HCT116 (cell line): ENCODE measurements at regions not wholly inside any gene's neighbourhood (a gene's known extent, or its start where the extent isn't known, plus 50 kb on each side); places are given as distances from the start of the nearest gene placed in this dataset.

ENCODE experiments used
- ATAC-seq: fragments of 200-7000 bp; cut with Tn5 transposase; 2 replicates; pipeline ENCODE4 v1.9.1; 2020; ENCODE audit warnings: mild to moderate bottlenecking, moderate library complexity
- BruUV-seq: library from RNA; stranded (reverse); fragments of 400-500 nt; replicated peaks from 2 replicates; lab custom pipeline; 2021; lab: Mats Ljungman, UMichigan
- CTCF ChIA-PET: fragments of 300-600 bp; sonication (Branson Sonifier 250); formaldehyde crosslinking; loops from one replicate; lab custom pipeline; 2021; ENCODE audit warnings: antibody characterized with exemption; lab: Charles Lee
- POLR2A ChIA-PET: fragments of 300-600, 350-600 bp; sonication (Branson Sonifier 250); formaldehyde crosslinking; loops from one replicate; lab custom pipeline; 2021; ENCODE audit warnings: antibody characterized with exemption; lab: Charles Lee
- RAD21 ChIA-PET, 2 experiments: fragments of 300-600 bp; sonication (Branson Sonifier 250); formaldehyde crosslinking; loops; one replicate each; lab custom pipeline; 2023; ENCODE audit warnings: low total read pairs in 2 of 2; ENCODE audit not compliant: uncharacterized antibody in 2 of 2, unreplicated experiment in 2 of 2, low non-redundant PET in 1 of 2; lab: Charles Lee
- DNase-seq: peaks from one replicate; pipeline ENCODE4 v3.0.0-alpha.2; 2010; ENCODE audit warnings: low read depth, low spot score
- H2AFZ ChIP-seq: fragments of 200-600 bp; shearing (Covaris generic), sonication (generic); 2 replicates; pipeline ENCODE4 v1.6.1; 2017; ENCODE audit warnings: low read depth, mixed run types, mixed read lengths, antibody characterized with exemption, low read length; ENCODE audit not compliant: poor library complexity, severe bottlenecking
- H3K27ac ChIP-seq: 2 replicates; pipeline ENCODE4 v1.5.1; 2012; ENCODE audit warnings: low read depth, low read length
- H3K27me3 ChIP-seq: fragments of 200-600 bp; sonication (generic); 2 replicates; pipeline ENCODE4 v1.6.1; 2016; ENCODE audit warnings: mixed run types, low read length, mixed read lengths; ENCODE audit not compliant: insufficient read depth
- H3K36me3 ChIP-seq, 2 experiments: fragments of 200-500 bp in 1 of 2; fragments of 200-600 bp in 1 of 2; sonication (Bioruptor generic) in 1 of 2; sonication (generic) in 1 of 2; 2 replicates each; pipeline versions ENCODE4 v1.5.1 to v1.6.1; 2014 to 2016; ENCODE audit warnings: low read length in 2 of 2, inconsistent platforms in 1 of 2, mixed read lengths in 1 of 2, mixed run types in 1 of 2; ENCODE audit not compliant: insufficient read depth in 2 of 2, control insufficient read depth in 1 of 2
- H3K4me1 ChIP-seq, 2 experiments: fragments of 200-600 bp in 1 of 2; sonication (generic) in 1 of 2; 2 replicates each; pipeline versions ENCODE4 v1.5.1 to v1.6.1; 2012 to 2017; ENCODE audit warnings: low read length in 2 of 2, inconsistent platforms in 1 of 2, mild to moderate bottlenecking in 1 of 2, mixed read lengths in 1 of 2, mixed run types in 1 of 2, moderate library complexity in 1 of 2; ENCODE audit not compliant: insufficient read depth in 2 of 2, control insufficient read depth in 1 of 2
- H3K4me2 ChIP-seq: fragments of 200-600 bp; sonication (generic); 2 replicates; pipeline ENCODE4 v1.6.1; 2017; ENCODE audit warnings: mixed run types, low read length, mixed read lengths
- H3K4me3 ChIP-seq, 2 experiments: fragments of 200-600 bp in 1 of 2; sonication (generic) in 1 of 2; replicated peaks in 1 of 2; 2 replicates each; pipeline ENCODE4 v1.5.1; 2011 to 2016; ENCODE audit warnings: low read length in 2 of 2, control low read depth in 1 of 2, low read depth in 1 of 2, mild to moderate bottlenecking in 1 of 2, mixed read lengths in 1 of 2, mixed run types in 1 of 2
- H3K79me2 ChIP-seq: fragments of 200-600 bp; sonication (generic); 2 replicates; pipeline ENCODE4 v1.6.1; 2017; ENCODE audit warnings: mild to moderate bottlenecking, mixed run types, low read length, moderate library complexity, mixed read lengths; ENCODE audit not compliant: insufficient read depth
- H3K9ac ChIP-seq: fragments of 200-600 bp; sonication (generic); 2 replicates; pipeline ENCODE4 v1.6.1; 2016; ENCODE audit warnings: low read length, mixed read lengths
- H3K9me2 ChIP-seq: fragments of 200-600 bp; sonication (generic), shearing (Covaris generic); 2 replicates; pipeline ENCODE4 v1.6.1; 2017; ENCODE audit warnings: mixed run types, mild to moderate bottlenecking, moderate library complexity; ENCODE audit not compliant: insufficient read depth
- H3K9me3 ChIP-seq, 2 experiments: fragments of 200-500 bp in 1 of 2; fragments of 200-600 bp in 1 of 2; sonication (Bioruptor generic) in 1 of 2; sonication (generic) in 1 of 2; 2 replicates each; pipeline ENCODE4 v1.6.1; 2014 to 2017; ENCODE audit warnings: low read length in 2 of 2, mixed read lengths in 2 of 2, inconsistent platforms in 1 of 2, low read depth in 1 of 2, mild to moderate bottlenecking in 1 of 2, mixed run types in 1 of 2, moderate library complexity in 1 of 2; ENCODE audit not compliant: control insufficient read depth in 1 of 2, insufficient read depth in 1 of 2
- H4K20me1 ChIP-seq: fragments of 200-600 bp; sonication (generic), shearing (Covaris generic); 2 replicates; pipeline ENCODE4 v1.6.1; 2017; ENCODE audit warnings: mixed run types, mild to moderate bottlenecking, moderate library complexity; ENCODE audit not compliant: insufficient read depth
- CTCF ChIP-seq, 3 experiments: fragments of 200-600 bp in 1 of 3; sonication (generic) in 1 of 3; IDR thresholded peaks in 2 of 3; conservative IDR thresholded peaks in 1 of 3; 2 replicates each; pipeline ENCODE4 v1.5.1; 2012 to 2017; ENCODE audit warnings: low read depth in 2 of 3, low read length in 2 of 3, antibody characterized with exemption in 1 of 3, borderline replicate concordance in 1 of 3, control low read depth in 1 of 3, mild to moderate bottlenecking in 1 of 3, mixed read lengths in 1 of 3, mixed run types in 1 of 3, moderate library complexity in 1 of 3; ENCODE audit not compliant: insufficient read depth in 1 of 3
- ELF1 ChIP-seq: IDR thresholded peaks from 2 replicates; pipeline ENCODE4 v1.6.1; 2012; ENCODE audit warnings: low read depth, borderline replicate concordance
- MAX ChIP-seq: IDR thresholded peaks from 2 replicates; pipeline ENCODE4 v1.6.1; 2012
- RAD21 ChIP-seq: IDR thresholded peaks from 2 replicates; pipeline ENCODE4 v1.6.1; 2012; ENCODE audit warnings: low read depth, mild to moderate bottlenecking
- SIN3A ChIP-seq: IDR thresholded peaks from 2 replicates; pipeline ENCODE4 v1.6.1; 2012; ENCODE audit warnings: low read depth
- SP1 ChIP-seq: IDR thresholded peaks from 2 replicates; pipeline ENCODE4 v1.6.1; 2012; ENCODE audit warnings: low read depth
- ZFX ChIP-seq: fragments of 450-650 bp; IDR thresholded peaks from 2 replicates; pipeline ENCODE4 v1.6.1; 2017
- intact Hi-C: fragments of 100-400 bp; cut with micrococcal nuclease; formaldehyde crosslinking; loops from 2 replicates; pipeline ENCODE4 v1.10.0; 2022

- Histone ChIP-seq H3K4me3 (no peak overlapping the region), H3K9ac (no peak overlapping the region), H3K4me2 (no peak overlapping the region), H3K27ac (no peak overlapping the region), H3K36me3 (no peaks in the 10 kb centered on the region), H2AFZ (no peak overlapping the region), H3K79me2 (no peaks in the 10 kb centered on the region), H3K27me3 (no peaks in the 10 kb centered on the region), H3K9me2 (no peaks in the 10 kb centered on the region), H3K9me3 (no peaks in the 10 kb centered on the region), H3K4me1 (no peaks in the 10 kb centered on the region), H4K20me1 (no peaks in the 10 kb centered on the region)
- ChIA-PET RAD21 (no interaction called here), CTCF (no interaction called here), POLR2A (no interaction called here)
- DNase-seq (no peak), ATAC-seq (no peak)
- no TSS peak for BruUV-seq
- TF ChIP-seq SIN3A (no peak), ELF1 (no peak), SP1 (no peak), RAD21 (no peak), CTCF (IDR thresholded peaks at IDR 0.05 in 2 of 3, conservative IDR thresholded peaks at IDR 0.05 in 1 of 3; ENCODE audit: borderline replicate concordance in 1 of 3, insufficient read depth in 1 of 3, low read depth in 2 of 3, low read length in 2 of 3) (no peak), MAX (no peak)
- intact Hi-C loops: no loop called here
Observed at GRCh38 chr15:96403071-96403470, 72.6 kb downstream of the NR2F2 start.

- no peak overlapping the region for H2AFZ ChIP-seq
- TF ChIP-seq ZFX: no peak
- no peaks in the 10 kb centered on the region for H3K27me3 ChIP-seq
- ATAC-seq (no peak), DNase-seq (no peak)
- ChIA-PET POLR2A (no interaction called here), CTCF (no interaction called here), RAD21 (no interaction called here)
- H3K4me3 ChIP-seq: no peak overlapping the region
- H3K9me3 ChIP-seq: no peaks in the 10 kb centered on the region
- no peaks in the 10 kb centered on the region for H3K9me2 ChIP-seq
- intact Hi-C loops: no loop called here
- H3K36me3 ChIP-seq: no peaks in the 10 kb centered on the region
- no peak overlapping the region for H3K27ac ChIP-seq
- no peak overlapping the region for H3K9ac ChIP-seq
- H3K4me2 ChIP-seq: no peak overlapping the region
- no peaks in the 10 kb centered on the region for H4K20me1 ChIP-seq
- BruUV-seq: no TSS peak
- no peaks in the 10 kb centered on the region for H3K79me2 ChIP-seq
- no peaks in the 10 kb centered on the region for H3K4me1 ChIP-seq
Observed at GRCh38 chr15:96403932-96404331, 73.4 kb downstream of the NR2F2 start.
